Skeletal muscle satellite cell (primary cell): ENCODE measurements at regions not wholly inside any gene's neighbourhood (a gene's known extent, or its start where the extent isn't known, plus 50 kb on each side); places are given as distances from the start of the nearest gene placed in this dataset.
"Not testable (repeated sequence)": the region's sequence is repeated elsewhere in the genome, so short reads cannot be mapped to it uniquely, and the experiment has no call there.

Experiments
- H3K27me3 ChIP-seq: 2 replicates; pipeline ENCODE4 v1.7.0; 2013; ENCODE audit warnings: low read length; ENCODE audit not compliant: control insufficient read depth, insufficient read depth
- H3K36me3 ChIP-seq: 2 replicates; pipeline ENCODE4 v1.7.0; 2013; ENCODE audit warnings: mild to moderate bottlenecking, control low read depth, low read length; ENCODE audit not compliant: insufficient read depth
- H3K4me1 ChIP-seq: 2 replicates; pipeline ENCODE4 v1.7.0; 2013; ENCODE audit warnings: low read length; ENCODE audit not compliant: control insufficient read depth, insufficient read depth
- H3K4me2 ChIP-seq: 2 replicates; pipeline ENCODE4 v1.7.0; 2013; ENCODE audit warnings: mild to moderate bottlenecking, low read length
- H3K4me3 ChIP-seq: 2 replicates; pipeline ENCODE4 v1.7.0; 2013; ENCODE audit warnings: low read length
- H3K9ac ChIP-seq: 2 replicates; pipeline ENCODE4 v1.7.0; 2013; ENCODE audit warnings: mild to moderate bottlenecking, low read depth, low read length, moderate library complexity
- H3K9me3 ChIP-seq: replicated peaks from 2 replicates; pipeline ENCODE4 v1.7.0; 2013; ENCODE audit warnings: mild to moderate bottlenecking, control low read depth, low read length

DNA sequence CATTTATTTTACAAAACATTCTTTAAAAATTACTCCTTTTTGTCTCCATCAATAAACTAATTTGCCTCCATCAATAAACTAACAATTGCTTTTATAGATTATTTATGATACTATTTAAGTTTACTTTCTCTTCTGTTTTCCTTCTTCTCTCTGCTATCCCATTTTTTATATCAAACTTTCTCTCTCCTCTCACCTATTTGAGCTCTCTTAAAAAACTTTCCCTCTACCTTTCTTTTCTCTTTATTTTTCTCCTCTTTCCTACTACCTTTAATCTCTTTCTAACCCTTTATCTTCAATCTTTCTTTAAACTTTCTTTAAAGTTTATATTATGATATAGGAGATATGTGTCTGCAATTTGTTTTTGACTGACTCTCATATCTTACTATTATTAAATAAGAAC lies 566.4 kb downstream of the DACH1 start:
- H3K9ac ChIP-seq, result no peak overlapping the region
- H3K9me3 ChIP-seq, result no peaks in the 10 kb centered on the region
- no peaks in the 10 kb centered on the region for H3K36me3 ChIP-seq
- no peaks in the 10 kb centered on the region for H3K27me3 ChIP-seq
- H3K4me1 ChIP-seq, result no peaks in the 10 kb centered on the region
- H3K4me2 ChIP-seq, result no peak overlapping the region
- H3K4me3 ChIP-seq, result no peak overlapping the region

DNA sequence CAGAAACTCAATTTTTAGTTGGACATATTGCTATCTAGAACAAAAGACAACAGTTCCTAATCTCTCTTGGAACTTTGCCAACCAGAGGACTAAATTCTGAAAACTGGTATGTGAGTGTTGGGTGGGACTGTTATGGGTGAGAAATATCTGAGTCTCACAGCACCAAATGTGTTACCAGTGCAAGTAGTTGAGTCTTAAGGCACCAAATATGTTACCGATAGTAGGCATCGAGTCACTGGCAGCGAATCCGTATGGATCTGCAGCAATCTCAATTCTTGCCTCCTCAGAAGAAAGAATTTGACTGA lies 575.2 kb downstream of the DACH1 start:
- Histone ChIP-seq H3K36me3 (no peaks in the 10 kb centered on the region), H3K9ac (no peak overlapping the region), H3K4me3 (no peak overlapping the region)

DNA sequence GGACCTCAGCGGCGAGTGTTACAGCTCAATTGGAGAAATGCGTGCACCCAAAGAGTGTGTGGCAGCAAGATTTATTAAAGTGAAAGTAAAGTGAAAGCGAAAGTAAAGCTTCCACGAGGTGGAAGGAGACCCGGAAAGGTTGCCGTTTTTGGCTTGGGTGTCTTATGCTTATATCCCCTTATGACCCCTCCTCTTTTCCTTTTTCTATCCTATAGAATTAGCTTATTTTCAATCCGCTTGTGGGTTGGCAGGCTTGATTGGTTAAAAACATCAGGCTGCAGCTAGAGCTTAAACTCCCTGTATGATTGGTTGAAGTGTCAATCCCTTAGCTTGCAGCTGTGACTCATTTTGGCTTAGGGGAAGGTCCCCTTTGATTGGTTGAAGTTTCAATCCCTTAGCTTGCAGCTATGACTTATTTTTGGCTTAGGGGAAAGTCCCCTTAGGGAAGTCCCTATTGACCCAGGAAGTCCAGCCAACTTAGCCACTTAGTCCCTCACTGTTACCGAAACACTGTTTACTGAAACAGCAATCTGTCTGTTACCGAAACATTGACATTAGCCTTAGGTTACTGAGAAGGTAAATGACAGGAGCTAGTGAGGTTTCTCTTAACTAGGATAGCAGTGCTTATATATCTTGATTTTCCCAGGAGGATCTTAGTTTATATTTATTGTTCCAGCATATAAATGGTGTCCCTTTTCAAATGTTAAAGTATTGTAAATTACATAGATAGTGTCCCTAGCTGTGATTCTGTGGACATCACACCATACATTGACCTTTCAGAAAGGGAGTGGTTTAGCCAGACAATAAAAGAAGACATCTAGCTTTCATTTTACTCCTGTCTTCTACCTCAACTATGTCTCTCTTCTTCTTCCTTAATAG lies 575.8 kb downstream of the DACH1 start:
- peak overlapping the region; percentile 72 for H3K4me3 ChIP-seq
- peak overlapping the region; percentile 76 for H3K9ac ChIP-seq

More for the DNA sequence above, 575.2 kb downstream of the DACH1 start:
- peaks cover 4% of the 10 kb centered on the region for H3K4me1 ChIP-seq
- no peak overlapping the region for H3K4me2 ChIP-seq
- no peaks in the 10 kb centered on the region for H3K27me3 ChIP-seq
- no peaks in the 10 kb centered on the region for H3K9me3 ChIP-seq

DNA sequence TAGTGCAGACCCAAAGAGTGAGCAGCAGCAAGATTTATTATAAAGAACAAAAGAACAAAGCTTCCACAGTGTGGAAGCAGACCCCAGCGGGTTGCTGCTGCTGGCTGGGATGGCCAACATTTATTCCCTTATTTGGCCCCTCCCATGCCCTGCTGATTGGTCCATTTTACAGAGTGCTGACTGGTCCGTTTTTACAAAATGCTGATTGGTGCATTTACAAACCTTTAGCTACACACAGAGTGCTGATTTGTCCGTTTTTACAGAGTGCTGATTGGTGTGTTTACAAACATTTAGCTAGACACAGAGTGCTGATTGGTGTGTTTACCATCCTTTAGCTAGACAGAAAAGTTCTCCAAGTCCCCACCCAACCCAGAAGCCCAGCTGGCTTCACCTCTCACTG lies 577.0 kb downstream of the DACH1 start:
- peak overlapping the region; percentile 72 for H3K4me3 ChIP-seq
- H3K9me3 ChIP-seq, H3K9ac ChIP-seq, H3K27me3 ChIP-seq, H3K36me3 ChIP-seq, H3K4me1 ChIP-seq: not testable (repeated sequence)
- peak overlapping the region; percentile 74 for H3K4me2 ChIP-seq

More for the DNA sequence above, 575.8 kb downstream of the DACH1 start:
- Histone ChIP-seq H3K9me3 (no peaks in the 10 kb centered on the region), H3K4me2 (peak overlapping the region; percentile 74), H3K4me1 (peaks cover 4% of the 10 kb centered on the region), H3K27me3 (no peaks in the 10 kb centered on the region), H3K36me3 (no peaks in the 10 kb centered on the region)

GRCh38 chr13:71285700-71286099 lies 581.3 kb downstream of the DACH1 start:
- Histone ChIP-seq H3K9ac (no peak overlapping the region), H3K36me3 (no peaks in the 10 kb centered on the region), H3K4me2 (no peak overlapping the region), H3K4me3 (no peak overlapping the region), H3K27me3 (no peaks in the 10 kb centered on the region), H3K4me1 (peaks cover 4% of the 10 kb centered on the region), H3K9me3 (no peaks in the 10 kb centered on the region)

- no peak overlapping the region for H3K4me2 ChIP-seq
- H3K9ac ChIP-seq, result no peak overlapping the region
- H3K9me3 ChIP-seq, result no peaks in the 10 kb centered on the region
- no peak overlapping the region for H3K4me3 ChIP-seq
- H3K27me3 ChIP-seq, result no peaks in the 10 kb centered on the region
- no peaks in the 10 kb centered on the region for H3K36me3 ChIP-seq
- H3K4me1 ChIP-seq, result no peaks in the 10 kb centered on the region
Measured at GRCh38 chr13:71278512-71278911, 588.5 kb downstream of the DACH1 start.

DNA sequence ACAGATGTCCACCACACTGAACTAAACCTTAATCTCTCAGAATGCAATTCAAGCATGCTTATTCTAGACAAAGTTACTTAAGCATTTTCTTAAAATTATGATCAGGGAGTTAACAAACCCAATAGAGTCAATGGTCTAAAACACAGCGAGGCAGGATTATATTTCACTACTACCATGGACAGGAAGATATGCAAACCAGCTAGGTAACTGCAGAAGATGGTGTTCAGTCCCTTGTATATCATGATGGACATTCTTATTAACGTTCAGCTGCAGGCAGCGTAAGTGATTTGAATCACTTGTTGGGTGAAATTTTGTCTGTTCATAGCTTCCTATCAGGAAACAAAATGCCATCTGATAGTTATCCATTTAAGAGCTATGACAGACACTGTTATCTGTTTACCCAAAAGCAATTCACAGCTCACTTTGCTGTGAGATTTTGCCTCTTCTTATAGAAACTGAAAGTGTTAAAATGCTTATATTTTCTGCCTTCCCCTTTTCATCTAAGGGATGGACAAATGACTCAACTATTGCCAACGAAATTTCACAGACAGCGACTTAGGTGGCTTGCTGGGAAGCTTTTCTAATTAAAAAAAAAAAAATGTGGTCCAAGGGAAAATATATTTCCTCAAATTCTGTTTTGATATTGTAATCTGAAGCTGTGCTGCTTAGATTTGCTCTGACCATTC lies 591.9 kb downstream of the DACH1 start:
- H3K9ac ChIP-seq, result no peak overlapping the region
- H3K4me2 ChIP-seq, result no peak overlapping the region
- no peaks in the 10 kb centered on the region for H3K36me3 ChIP-seq
- no peaks in the 10 kb centered on the region for H3K9me3 ChIP-seq
- H3K4me1 ChIP-seq, result no peaks in the 10 kb centered on the region
- H3K27me3 ChIP-seq, result no peaks in the 10 kb centered on the region
- no peak overlapping the region for H3K4me3 ChIP-seq

GRCh38 chr13:71261256-71261655 lies 605.7 kb downstream of the DACH1 start:
- Histone ChIP-seq H3K4me1 (no peaks in the 10 kb centered on the region), H3K27me3 (no peaks in the 10 kb centered on the region), H3K4me2 (no peak overlapping the region), H3K4me3 (no peak overlapping the region), H3K9ac (no peak overlapping the region), H3K9me3 (no peaks in the 10 kb centered on the region), H3K36me3 (no peaks in the 10 kb centered on the region)

GRCh38 chr13:71260246-71260645 lies 606.8 kb downstream of the DACH1 start:
- no peaks in the 10 kb centered on the region for H3K4me1 ChIP-seq
- no peaks in the 10 kb centered on the region for H3K9me3 ChIP-seq
- H3K9ac ChIP-seq, result no peak overlapping the region
- no peak overlapping the region for H3K4me2 ChIP-seq
- H3K4me3 ChIP-seq, result no peak overlapping the region
- no peaks in the 10 kb centered on the region for H3K27me3 ChIP-seq
- no peaks in the 10 kb centered on the region for H3K36me3 ChIP-seq

DNA sequence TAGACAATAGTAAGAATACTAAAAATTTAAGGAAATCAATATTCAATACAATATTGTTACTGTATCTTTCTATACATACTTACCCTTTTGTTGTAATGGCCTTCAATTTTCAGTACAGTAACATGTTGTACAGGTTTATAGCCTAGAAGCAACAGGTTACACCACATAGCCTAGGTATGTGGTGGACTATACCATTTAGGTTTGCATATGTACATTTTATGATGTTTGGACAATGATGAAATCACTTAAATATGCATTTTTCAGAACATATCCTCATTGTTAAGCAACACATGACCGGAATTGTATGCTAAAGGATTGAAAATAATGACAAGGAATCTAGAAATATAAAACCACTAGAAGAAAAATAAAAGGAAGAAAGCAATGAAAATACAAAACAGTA lies 611.4 kb downstream of the DACH1 start:
- Histone ChIP-seq H3K27me3 (no peaks in the 10 kb centered on the region), H3K4me2 (no peak overlapping the region), H3K9ac (no peak overlapping the region), H3K9me3 (no peaks in the 10 kb centered on the region), H3K36me3 (no peaks in the 10 kb centered on the region), H3K4me1 (no peaks in the 10 kb centered on the region), H3K4me3 (no peak overlapping the region)

DNA sequence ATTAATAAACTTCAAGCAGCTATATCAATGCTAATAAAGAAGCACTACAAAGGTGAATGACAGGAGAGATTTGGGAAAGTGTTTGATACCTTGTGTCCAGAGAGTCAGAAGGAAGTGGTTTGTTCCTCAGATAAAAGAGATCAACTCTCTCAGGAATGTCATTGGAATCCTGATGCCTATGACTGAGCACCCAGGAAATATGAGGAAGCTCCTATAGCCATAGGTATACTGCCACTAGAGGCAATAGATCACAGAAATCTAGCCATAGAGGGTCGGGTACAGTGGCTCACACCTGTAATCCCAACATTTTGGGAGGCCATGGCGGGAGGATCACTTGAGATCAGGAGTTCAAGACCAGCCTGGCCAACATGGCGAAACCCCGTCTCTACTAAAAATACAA lies 612.6 kb downstream of the DACH1 start:
- Histone ChIP-seq H3K4me1 (no peaks in the 10 kb centered on the region), H3K36me3 (no peaks in the 10 kb centered on the region), H3K9ac (no peak overlapping the region), H3K4me3 (no peak overlapping the region), H3K4me2 (no peak overlapping the region), H3K9me3 (no peaks in the 10 kb centered on the region), H3K27me3 (no peaks in the 10 kb centered on the region)
